GM19099 (cell line): ENCODE measurements at regions not wholly inside any gene's neighbourhood (a gene's known extent, or its start where the extent isn't known, plus 50 kb on each side); places are given as distances from the start of the nearest gene placed in this dataset.

Experiments
- POLR2A ChIP-seq: IDR thresholded peaks from 3 replicates; pipeline ENCODE4 v1.6.1; 2011; ENCODE audit warnings: low read depth; ENCODE audit not compliant: insufficient read length; ENCODE audit errors: extremely low read depth

- TF ChIP-seq POLR2A = no peak
Observed at GRCh38 chr5:56676091-56676768, 139.1 kb upstream of the MAP3K1 start.

GRCh38 chr5:56674441-56674840 lies 140.9 kb upstream of the MAP3K1 start:
- no peak for TF ChIP-seq POLR2A

DNA sequence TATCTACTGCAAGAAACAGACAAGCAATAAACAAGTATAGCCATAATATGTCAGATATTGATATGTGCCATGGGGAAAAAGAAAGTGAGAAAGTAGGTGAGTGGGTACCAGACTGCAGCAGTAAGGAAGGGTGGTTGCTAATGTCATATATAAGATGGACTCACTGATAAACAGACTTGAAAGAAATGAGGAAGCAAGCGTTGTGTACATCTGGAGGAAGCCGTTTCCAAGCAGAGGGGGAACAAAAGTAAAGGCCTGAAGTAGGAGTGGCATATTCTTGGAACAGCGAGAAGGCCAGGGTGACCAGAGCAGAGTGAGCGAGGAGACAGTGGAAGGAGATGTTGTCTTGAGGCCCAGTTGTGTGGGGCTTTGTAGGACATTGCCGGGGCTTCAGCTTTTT lies 142.2 kb upstream of the MAP3K1 start:
- TF ChIP-seq POLR2A = no peak

DNA sequence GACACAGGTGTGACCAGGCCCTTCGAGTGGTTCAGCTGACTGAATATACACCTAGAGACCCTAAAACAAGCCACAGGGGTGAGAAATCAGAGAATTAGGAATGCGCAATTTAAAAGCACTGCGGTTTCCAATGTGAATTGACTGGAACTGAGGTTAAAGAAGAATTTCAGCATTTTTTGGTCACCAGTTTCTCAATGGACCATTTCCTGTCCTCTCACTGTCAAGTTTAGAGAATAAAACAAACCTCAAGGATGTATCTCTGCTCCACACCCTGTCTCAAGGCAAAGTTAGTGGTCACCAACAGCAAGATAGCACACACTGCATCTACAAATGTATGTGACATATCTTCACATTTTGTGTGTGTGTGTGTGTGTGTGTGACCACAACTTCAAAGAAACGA lies 143.8 kb upstream of the MAP3K1 start:
- TF ChIP-seq POLR2A = no peak

- TF ChIP-seq POLR2A = no peak
Observed at GRCh38 chr5:56670916-56671315, 144.4 kb upstream of the MAP3K1 start.

- no peak for TF ChIP-seq POLR2A
Observed at GRCh38 chr5:56669534-56670483, 145.5 kb upstream of the MAP3K1 start.

- TF ChIP-seq POLR2A = no peak
Observed at GRCh38 chr5:56668996-56669395, 146.4 kb upstream of the MAP3K1 start.

DNA sequence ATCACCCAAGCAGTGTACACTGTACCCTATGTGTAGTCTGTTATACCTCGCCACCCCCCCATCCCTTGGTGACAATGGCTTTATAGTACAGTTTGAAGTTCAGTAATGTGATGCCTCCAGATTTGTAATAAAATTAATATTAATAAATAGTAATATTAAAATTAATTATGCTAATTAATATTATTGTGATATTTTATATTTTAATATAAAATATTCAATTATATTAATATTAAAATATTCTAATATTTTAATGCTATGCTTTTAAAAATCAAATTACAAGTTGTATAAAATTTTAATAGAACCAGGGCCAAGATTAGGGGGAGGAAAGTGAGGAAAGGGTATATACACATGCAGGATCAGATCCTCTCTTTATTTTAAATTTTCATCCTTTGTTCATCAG lies 147.7 kb upstream of the MAP3K1 start:
- TF ChIP-seq POLR2A = no peak

GRCh38 chr5:56666901-56667300 lies 148.4 kb upstream of the MAP3K1 start:
- TF ChIP-seq POLR2A = no peak

- no peak for TF ChIP-seq POLR2A
Observed at GRCh38 chr5:56664025-56664424, 151.3 kb upstream of the MAP3K1 start.

- no peak for TF ChIP-seq POLR2A
Observed at GRCh38 chr5:56663523-56663922, 151.8 kb upstream of the MAP3K1 start.

- no peak for TF ChIP-seq POLR2A
Observed at GRCh38 chr5:56662893-56663292, 152.5 kb upstream of the MAP3K1 start.

DNA sequence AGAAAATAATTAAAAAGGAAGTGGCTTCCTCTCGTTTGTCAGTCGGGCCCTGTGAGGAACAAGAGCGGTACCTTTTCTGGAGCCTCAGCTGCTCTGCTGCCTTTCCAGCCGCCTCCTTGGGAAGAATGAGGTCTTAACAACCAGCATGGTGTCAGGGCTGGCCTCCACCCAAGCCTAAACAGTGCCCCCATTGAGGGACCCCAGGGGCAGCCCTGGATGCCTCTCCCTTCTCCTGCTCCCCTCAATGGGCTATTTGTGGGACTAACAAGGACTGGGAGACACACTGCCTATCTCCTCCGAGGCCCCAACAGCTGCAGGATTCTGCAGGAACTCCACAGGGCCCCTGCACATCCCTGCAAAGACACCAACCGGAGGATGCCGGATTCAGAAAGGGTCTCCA lies 155.4 kb upstream of the MAP3K1 start:
- TF ChIP-seq POLR2A = no peak

- no peak for TF ChIP-seq POLR2A
Observed at GRCh38 chr5:56658972-56659371, 156.4 kb upstream of the MAP3K1 start.

GRCh38 chr5:56656846-56657726 lies 158.3 kb upstream of the MAP3K1 start:
- no peak for TF ChIP-seq POLR2A
